NCI-H2196 treated with DMSO at 0.1 percent for 48 hours (cell line): ENCODE measurements at regions not wholly inside any gene's neighbourhood (a gene's known extent, or its start where the extent isn't known, plus 50 kb on each side); places are given as distances from the start of the nearest gene placed in this dataset.

ENCODE experiments used
- DNase-seq: peaks from one replicate; lab custom pipeline; 2025; ENCODE audit not compliant: unreplicated experiment; lab: John Stamatoyannopoulos, UW

DNA sequence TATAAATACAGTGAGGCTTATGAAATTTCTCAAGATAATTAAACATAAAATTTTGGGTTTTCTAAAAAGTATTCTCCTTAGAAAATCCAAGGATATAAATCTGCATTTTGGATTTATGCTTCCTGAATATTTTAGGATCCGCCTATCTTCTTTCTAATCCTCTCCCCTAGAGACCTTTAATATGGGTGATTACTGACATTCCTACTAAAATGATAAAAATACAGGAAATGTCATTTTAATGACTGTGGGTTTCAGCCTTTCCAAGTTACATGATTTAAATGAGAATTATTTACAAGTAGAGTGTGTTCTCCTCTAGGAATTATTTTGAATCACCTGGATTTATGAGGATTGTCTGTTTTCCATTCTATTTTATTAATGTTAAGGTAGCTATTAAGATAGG is 150.4 kb downstream of the C7orf25 start:
- DNase-seq, result no peak

DNA sequence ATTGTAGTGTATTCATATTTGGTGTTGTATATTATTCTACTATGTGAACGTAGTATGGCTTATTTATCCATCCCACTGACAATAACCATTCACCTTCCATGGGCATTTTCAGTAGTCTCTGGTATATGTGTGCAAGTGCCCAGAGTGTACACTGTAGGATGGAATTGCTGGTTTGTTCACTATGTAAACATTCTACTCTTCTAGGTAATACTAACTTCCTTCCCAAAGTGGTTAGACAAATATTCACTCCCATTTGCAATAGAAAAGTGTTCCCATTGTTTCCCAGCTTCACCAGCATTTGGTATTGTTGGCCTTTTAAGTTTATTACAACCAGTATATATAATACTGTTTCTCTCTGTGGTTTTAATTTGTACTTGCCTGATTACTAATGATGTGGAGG is 153.7 kb downstream of the C7orf25 start:
- no peak for DNase-seq

DNA sequence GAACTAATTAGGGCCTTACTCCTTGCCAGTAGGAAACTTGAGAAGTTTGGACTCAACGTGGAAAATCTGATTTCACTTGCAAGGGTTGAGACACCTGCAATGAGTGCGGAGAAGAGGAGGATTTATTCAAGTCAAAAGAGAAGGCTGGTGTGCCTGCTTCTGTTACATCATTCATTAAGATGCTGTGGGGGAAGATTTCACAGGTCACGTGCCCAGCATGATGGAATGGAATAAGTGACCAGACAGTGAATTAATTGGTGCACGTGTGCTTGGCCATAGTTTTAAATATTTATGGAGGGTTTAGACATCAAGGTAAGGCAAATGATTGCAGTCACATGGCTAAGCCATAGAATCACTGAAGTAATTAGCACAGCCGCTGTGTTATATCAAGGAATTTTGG is 155.0 kb downstream of the C7orf25 start:
- DNase-seq, result no peak

DNA sequence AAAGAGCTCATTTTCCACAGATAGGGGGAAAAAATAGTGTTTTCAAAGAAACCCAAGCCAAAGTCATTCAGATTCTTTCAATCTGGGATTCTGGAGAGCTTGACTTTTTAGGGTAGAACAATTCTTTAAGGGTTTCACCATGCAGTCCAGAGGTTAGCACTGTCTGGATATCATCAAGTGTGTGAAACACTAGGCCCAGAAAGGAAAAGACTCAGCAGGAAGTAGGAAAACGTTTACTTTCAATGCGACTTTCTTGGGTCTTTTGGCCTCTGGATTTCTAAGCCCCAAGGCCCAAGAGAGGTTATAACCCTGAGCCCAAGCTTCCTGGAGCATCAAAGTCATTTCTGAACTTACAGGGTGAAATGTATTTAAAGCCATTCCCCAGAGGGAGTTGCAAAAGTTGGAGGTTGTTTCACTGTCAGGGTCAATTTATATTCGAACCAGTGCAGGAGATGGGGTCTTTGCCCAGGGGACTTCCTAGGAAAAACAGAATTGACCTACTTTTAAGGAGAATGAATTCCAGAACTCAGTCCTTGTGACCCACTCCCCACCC is 158.0 kb downstream of the C7orf25 start:
- no peak for DNase-seq

DNA sequence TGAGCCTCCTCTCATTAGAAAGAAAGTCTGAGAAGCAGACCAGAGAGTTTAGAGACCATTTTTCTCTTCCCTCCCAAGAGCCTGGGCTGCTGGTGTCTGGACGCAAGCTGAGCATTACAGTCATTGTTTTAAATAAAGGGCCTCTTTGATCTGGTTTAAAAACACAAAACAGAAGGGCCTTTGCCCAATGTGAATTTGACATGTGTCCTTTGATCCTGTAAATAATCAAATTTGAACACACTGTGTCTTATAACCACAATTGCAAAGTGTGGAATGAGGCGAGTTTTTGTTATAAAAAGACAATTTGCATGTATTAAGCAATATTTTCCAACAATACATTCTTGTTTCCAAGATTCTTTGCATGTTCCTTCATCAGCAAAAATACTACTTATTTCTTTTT is 158.5 kb downstream of the C7orf25 start:
- DNase-seq, result no peak

DNA sequence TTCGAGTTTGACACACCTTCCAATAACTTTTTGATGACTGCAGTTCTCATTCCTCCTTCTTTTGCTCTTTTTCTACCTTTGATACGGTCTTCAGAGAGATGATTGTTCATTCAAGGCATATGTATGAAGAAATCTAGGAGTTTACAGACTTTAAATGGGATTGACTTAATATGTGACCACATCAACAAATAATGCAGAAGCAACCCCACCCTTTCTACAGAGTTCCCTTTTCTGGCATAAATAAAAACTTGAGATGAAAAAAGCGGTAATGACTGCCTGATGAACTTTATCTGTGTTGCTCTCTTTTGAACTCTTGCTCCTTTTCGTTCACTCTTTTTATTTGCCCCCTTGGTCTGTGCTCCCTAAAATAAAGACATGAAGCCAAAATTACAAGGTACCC is 161.7 kb downstream of the C7orf25 start:
- no peak for DNase-seq

DNA sequence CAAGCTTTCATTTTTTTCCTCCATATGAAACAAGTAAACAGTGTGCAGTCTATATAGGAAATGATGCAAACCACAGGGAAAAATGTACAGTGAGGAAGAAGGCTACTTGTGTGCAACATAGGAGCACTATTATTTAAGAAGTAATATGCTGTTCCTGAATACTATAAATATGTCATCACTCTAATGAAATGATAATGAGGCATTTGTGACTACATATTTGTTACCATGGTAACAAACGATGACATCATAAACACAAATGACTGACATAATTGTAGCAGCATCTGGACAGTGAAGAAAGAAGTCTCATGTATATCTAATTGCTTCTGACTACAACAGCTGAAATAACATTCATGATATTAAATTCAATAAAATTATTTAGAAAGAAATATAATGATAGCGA is 164.8 kb downstream of the C7orf25 start:
- DNase-seq, result no peak

DNA sequence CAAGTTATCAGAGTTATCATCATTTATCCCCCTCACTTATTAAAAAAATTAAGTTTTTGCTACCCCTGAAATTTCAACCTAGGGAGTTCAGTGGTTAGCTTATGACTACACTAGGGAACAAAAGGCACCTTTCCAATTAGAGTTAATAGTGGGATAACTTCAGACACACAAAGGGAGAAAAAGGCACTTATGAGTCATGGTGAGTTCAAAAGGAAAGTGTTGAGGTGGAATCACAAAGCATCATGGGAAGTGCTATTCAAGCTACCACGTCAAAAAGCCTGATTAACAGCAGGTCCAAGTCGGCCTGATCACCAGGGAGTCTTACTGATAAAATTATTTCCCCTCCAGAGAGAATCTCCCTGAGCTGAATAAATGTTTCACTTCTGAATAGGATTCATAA is 165.7 kb downstream of the C7orf25 start:
- DNase-seq, result no peak

DNA sequence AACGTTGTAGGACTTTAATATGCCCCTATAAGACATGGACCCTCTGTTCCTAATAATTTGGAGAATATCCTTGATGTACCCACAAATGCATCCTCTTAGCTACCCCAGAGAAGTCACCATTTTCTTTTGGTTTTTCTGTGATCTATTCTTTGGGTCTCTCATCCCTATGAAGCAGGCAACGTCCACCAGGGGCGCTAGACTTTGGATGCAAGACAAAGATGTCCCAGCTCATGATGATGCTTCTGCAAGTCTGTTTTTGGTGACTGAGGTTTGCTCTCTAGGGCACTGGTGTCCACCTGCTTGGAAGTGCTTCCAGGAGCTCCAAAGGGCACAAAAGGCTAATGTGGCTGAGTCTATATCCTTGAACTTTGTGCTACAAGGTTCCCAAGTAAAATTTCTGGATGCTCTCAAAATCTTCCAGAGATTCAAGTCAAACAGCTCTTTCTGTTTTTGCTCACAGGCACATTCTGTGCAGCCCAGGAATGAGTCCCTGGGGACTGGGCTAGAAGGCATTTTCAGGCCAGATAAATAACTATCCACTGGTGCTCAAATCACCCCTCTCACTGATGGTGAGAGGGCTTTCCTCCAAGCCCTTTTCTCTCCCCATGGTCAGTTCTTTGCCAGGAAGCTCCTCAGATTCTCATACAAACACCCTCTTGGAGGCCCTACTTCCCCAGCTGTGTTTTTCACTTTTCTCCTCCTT is 166.4 kb downstream of the C7orf25 start:
- no peak for DNase-seq

DNA sequence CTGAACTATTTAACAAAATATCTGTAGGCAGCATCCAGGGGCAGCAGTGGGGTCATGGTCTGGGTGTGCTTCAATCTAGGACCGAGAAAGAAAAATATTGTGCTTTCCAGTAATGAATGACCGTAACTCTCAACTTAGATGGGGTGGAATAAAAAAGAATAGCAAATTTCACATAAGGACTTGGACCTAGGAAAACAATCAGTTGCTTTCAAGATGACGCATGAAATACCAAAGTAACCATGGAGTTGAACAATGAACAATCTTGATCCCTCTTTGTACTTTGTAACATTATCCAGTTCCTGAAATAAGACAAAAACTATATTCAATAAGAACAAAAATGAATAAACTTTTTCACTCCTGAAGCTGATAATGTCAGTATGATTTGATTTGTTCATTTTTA is 167.1 kb downstream of the C7orf25 start:
- no peak for DNase-seq

DNA sequence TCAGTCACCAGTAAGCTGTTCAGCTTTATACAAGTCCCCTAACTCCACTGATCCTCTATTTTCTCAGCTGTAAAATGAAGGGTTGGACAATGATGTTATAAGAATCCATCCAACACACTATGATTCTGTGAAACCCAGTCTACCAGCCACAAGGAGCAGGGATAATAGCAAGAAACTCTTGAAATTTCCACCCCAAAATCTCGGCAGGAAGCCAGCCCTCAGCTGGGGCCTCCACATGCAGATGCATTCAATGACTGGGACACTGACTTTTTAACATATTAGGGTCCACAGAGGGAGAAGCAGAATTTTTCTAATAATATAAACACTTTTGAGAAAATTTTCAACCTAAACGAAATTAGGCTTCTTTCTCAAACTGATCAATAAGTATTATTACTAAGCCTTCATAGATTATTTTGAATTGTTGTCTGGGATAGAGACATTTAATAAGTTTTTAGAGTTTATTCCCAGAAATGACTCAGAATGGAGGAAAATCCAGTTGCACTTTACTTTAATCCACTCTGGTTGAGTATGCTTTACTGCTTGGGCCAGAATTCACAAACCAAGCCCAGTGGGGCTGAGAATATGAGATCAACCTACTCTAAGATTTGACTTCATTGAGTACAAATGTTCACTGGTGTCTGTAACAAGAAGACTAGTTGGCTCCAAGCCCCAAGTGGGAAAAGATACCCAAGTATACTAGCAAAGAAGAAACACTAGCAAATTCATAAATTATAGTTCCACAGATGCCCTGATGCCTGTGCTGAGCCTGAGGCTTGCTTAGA is 168.6 kb downstream of the C7orf25 start:
- DNase-seq, result no peak

DNA sequence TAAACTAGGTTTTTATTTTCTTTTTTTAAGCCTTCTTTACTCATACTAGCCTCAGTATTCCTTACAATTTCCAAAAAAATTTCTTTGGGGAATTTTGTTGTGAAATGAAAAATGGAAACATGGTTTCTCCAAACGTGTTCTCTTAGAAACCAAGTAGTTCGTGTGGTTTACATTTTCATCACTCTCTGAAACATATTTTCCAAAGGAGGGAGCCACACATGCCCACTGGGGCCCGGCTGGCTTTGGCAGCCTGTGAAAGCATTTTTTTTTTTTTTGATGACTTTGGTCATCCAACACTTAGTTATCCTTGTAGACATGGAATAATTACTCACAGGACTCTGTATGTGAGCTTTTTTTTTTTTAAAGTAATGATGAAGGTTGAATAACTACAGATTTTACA is 169.6 kb downstream of the C7orf25 start:
- DNase-seq, result no peak

DNA sequence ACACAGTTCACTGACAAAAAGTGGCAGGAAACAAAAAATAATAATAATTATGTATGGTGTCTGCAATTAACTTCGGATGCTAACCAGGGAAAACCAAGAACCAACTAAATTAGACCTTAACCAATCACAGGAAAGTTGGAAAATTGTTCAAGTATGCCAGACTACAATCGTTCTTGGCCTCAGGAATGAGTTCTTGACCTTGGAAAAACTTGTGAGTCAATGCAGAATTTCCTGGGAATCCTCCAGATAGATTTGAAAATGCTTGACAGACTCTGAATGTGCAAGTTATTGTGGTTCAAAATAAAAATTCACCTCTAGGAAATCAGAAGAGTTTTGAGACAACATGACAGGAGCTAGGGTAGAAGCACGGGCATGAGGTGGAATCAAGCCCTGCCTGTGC is 171.5 kb downstream of the C7orf25 start:
- no peak for DNase-seq

DNA sequence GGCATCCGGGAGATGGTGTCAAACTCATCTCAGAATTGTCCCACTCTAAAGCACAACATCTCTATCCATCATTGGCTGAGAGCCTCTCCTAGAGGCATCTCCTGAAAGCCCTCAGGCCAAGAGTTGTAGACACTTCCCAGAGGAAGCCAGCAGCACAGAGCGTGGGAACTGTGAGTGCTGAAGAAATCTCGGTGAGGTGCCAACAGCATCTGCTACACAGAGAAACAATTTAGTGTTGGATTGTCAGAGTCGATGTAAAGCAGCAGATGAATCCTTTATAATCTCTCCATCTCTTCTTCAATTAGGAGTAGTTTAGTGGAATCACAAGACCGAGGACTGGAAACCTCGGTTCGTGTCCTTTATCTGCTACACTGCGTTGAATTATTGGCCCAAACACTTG is 172.2 kb downstream of the C7orf25 start:
- DNase-seq, result no peak

DNA sequence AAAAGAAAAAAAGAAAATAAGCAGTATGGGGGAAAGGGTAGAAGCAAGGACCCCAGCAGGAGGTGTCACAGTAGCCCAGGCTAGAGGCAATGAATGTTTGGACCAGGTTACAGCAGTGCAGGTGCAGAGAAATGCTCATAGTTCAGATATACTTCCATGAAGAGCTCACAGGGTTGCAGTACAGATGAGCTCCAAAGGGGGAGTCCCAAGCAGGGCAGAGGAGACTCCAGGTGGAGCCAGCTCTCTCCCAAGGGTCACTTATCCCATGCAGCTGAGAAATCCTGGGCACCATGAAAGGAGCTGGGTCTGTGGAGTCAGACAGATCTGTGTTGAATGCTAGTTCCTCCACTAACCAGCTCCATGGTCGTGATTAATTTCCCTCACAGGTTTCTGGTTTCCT is 174.9 kb downstream of the C7orf25 start:
- no peak for DNase-seq

DNA sequence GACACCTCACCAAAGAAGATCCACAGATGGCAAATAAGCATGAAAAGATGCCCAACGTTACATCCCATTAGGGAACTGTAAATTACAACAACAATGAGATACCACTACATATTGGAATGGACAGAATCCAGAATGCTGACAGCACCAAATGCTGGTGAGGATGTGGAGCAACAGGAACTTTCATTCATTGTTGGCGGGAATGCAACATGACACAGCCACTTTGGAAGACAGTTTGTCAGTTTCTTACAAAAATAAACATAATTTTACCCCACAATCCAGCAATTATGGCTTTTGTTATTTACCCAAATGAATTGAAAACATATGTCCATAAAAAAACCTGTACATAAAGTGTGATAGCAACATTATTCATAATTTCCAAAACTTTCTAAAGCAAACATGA is 176.8 kb downstream of the C7orf25 start:
- DNase-seq, result no peak

DNA sequence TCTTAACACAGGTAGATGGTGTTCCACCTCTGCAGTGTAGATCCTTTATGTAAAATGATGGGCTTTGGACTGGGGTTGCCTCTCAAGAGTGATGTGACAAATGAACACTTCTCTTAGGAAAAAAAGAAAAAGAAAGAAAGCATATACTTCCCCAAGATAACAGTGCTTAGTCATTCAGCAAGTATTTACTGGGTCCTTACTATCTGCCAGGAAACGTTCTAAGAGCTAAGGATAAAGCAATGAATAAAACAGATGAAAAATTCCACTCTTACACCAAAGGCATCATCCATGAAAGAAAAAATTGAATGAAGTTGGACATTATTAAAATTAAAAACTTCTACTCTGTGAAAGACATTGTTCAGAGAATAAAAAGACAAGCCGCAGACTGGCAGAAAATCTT is 177.3 kb downstream of the C7orf25 start:
- no peak for DNase-seq

DNA sequence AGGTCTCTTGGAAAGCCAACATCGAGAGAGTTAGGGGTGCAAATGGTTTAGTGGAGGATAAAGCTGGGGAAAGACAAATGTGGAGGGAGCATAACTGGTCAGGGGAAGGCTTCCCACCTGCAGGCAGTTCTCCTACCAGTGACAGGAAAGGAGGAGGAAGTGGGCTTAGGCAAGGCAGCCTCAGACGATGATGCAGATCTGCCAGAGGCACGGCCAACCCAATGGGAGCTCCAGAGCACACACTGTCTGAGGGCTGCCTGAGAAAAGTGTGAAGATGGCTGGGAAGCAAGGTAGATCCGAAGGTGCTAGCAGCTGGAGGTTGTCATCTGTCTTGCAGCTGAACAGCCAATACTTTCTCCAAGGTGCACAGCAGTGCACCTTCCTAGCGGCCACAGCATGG is 178.8 kb downstream of the C7orf25 start:
- no peak for DNase-seq

DNA sequence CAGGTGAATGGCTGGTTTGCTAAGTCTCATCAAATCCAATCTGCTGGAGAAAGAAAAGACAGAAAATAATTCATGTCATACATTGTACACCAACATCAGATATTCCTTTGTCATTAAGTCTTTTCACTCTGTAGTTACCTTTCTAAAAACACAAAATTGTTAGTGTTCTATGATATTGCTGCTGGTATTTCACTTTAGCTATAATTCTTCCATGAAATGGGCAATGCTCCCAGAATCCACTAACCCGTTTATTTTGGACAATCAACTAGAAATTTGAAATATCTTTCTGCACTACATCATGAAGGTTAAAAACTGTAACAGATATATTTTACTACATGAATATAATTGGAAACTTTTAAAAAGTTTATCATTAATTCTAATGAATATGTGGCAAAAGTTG is 181.3 kb downstream of the C7orf25 start:
- DNase-seq, result no peak

DNA sequence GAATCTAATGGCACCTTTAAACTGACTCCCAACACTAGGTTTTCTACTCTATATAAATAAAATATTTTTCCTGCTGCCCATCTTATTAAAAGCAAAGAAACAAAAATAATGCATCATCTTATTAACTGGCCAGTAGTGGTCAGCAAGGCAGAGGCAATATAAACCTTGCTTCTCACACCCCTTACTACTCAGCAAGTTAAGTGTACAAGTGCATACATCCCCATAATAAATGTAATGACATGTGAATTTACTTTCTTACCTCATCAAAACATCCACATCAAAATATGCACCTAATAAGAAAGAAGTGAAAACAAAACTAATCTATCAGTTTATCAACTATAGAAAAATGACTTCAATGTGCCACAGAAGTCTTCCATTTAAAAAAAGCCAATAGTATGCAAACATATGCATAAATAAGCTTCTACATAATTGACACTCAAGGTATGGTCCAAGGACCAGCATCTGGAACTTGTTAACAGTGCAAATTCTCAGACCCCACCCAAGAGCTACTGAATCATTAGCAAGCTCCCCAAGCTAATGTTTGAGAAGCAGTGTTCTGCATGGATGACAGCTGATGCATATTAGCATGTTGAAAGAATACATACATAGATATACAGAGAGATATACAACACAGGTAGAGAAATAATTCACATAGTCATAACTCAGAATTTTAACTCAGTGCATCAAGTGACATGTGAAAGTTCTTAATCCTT is 182.7 kb downstream of the C7orf25 start:
- DNase-seq, result no peak

DNA sequence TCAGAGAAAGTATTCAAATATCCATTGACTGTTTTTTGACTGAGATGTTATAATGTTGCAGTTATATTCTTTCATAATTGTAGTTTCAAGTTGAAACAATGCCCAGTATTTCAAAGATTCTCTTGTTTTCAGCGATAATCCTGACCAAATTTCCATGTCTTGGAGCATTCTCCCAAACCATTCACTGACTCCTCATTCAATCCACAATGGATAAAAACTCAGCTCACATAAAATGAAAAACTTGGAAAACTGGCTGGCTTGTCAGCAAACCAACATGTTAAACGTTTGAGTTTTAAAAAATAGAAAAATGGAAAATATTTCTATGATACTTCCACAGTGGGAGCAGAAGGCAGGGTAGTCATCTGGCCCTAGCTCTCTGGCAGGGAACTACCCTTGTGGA is 184.4 kb downstream of the C7orf25 start:
- no peak for DNase-seq
